Kidney (tissue), 13 donors: ENCODE measurements at regions not wholly inside any gene's neighbourhood (a gene's known extent, or its start where the extent isn't known, plus 50 kb on each side); places are given as distances from the start of the nearest gene placed in this dataset.
A peak's percentile ranks its signal among the peaks of the same experiment; 100 is the strongest.

Experiments
- DNase-seq, 5 donors: peaks; one replicate each; pipeline ENCODE4 v3.0.0-alpha.2; 2013 to 2020
- FAIRE-seq: peaks from 2 replicates; lab custom pipeline; 2012; peaks lifted over from hg19 to GRCh38; lab: Jason Lieb, UNC
- H3K27ac ChIP-seq, 2 donors: one replicate each; pipeline ENCODE4 v1.7.0; 2013; ENCODE audit warnings: low read depth in 2 of 2, low read length in 2 of 2, inconsistent platforms in 1 of 2
- H3K27me3 ChIP-seq: one replicate; pipeline ENCODE4 v1.7.1; 2013; ENCODE audit warnings: low read length, inconsistent platforms; ENCODE audit not compliant: control insufficient read depth, insufficient read depth
- H3K36me3 ChIP-seq, 3 donors: one replicate each; pipeline versions ENCODE4 v1.7.0 to v1.7.1; 2013; ENCODE audit warnings: low read length in 3 of 3, control low read depth in 1 of 3, inconsistent platforms in 1 of 3; ENCODE audit not compliant: insufficient read depth in 3 of 3, control insufficient read depth in 2 of 3
- H3K4me1 ChIP-seq, 3 donors: one replicate each; pipeline versions ENCODE4 v1.7.0 to v1.7.1; 2013; ENCODE audit warnings: low read length in 3 of 3, inconsistent platforms in 1 of 3, low read depth in 1 of 3; ENCODE audit not compliant: control insufficient read depth in 2 of 3, insufficient read depth in 2 of 3
- H3K4me3 ChIP-seq, 3 donors: one replicate each; pipeline versions ENCODE4 v1.7.0 to v1.8.1; 2013; ENCODE audit warnings: low read length in 3 of 3, control low read depth in 1 of 3, inconsistent platforms in 1 of 3
- H3K9ac ChIP-seq, 3 donors: one replicate each; pipeline versions ENCODE4 v1.7.0 to v1.7.1; 2013; ENCODE audit warnings: low read length in 3 of 3, control low read depth in 1 of 3, inconsistent platforms in 1 of 3
- H3K9me3 ChIP-seq, 3 donors: one replicate each; pipeline versions ENCODE4 v1.7.0 to v1.7.1; 2013; ENCODE audit warnings: low read length in 3 of 3, control low read depth in 1 of 3, inconsistent platforms in 1 of 3; ENCODE audit not compliant: control insufficient read depth in 2 of 3, insufficient read depth in 1 of 3
- intact Hi-C: fragments of 100-400 bp; cut with DNase I; formaldehyde crosslinking; loops from one replicate; pipeline ENCODE4 v1.11.1; 2022
- TF ChIP-seq, protein P1 (sequence below): IDR thresholded peaks from 3 replicates; pipeline ENCODE4 v1.5.1; 2012; ENCODE audit warnings: mild to moderate bottlenecking, moderate library complexity, borderline replicate concordance; ENCODE audit not compliant: insufficient read depth; ENCODE audit errors: extremely low read depth
- donor health status: control.
- donor health status: control.
- donor health status: control.
- donor health status: control.
- donor health status: control.
- donor health status: DM: yes; HTN: yes; CAD: no.
- donor health status: Normal renal cell carcinoma (clear cell type).

DNA sequence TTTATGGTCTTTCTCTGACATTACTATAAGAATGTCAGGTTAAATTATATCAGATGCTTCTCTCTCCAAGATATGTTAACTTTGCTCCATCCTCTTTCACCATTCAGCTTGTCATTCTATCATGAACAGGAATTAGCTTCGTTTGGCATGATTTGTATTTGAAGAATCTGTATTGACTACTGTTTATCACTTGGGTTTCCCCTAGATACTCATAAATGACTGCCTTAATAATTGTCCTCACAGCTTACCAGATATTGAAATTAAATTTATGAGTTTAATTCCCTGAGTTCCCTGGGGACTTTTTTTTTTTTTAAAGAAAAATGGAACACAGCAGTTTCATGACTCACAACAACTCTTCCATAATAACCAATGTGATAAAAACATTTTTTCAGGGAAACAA is 76.2 kb upstream of the EOLA2 start:
- H3K9me3 ChIP-seq: no peaks in the 10 kb centered on the region
- TF ChIP-seq, protein P1, sequence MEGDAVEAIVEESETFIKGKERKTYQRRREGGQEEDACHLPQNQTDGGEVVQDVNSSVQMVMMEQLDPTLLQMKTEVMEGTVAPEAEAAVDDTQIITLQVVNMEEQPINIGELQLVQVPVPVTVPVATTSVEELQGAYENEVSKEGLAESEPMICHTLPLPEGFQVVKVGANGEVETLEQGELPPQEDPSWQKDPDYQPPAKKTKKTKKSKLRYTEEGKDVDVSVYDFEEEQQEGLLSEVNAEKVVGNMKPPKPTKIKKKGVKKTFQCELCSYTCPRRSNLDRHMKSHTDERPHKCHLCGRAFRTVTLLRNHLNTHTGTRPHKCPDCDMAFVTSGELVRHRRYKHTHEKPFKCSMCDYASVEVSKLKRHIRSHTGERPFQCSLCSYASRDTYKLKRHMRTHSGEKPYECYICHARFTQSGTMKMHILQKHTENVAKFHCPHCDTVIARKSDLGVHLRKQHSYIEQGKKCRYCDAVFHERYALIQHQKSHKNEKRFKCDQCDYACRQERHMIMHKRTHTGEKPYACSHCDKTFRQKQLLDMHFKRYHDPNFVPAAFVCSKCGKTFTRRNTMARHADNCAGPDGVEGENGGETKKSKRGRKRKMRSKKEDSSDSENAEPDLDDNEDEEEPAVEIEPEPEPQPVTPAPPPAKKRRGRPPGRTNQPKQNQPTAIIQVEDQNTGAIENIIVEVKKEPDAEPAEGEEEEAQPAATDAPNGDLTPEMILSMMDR: no peak
- no peaks in the 10 kb centered on the region for H3K27me3 ChIP-seq
- intact Hi-C loops: no loop called here
- H3K27ac ChIP-seq: no peak overlapping the region
- H3K9ac ChIP-seq: no peak overlapping the region
- H3K4me1 ChIP-seq: no peaks in the 10 kb centered on the region
- no peak overlapping the region for H3K4me3 ChIP-seq
- H3K36me3 ChIP-seq: no peaks in the 10 kb centered on the region
- DNase-seq (no peak), FAIRE-seq (peak; percentile 86)

DNA sequence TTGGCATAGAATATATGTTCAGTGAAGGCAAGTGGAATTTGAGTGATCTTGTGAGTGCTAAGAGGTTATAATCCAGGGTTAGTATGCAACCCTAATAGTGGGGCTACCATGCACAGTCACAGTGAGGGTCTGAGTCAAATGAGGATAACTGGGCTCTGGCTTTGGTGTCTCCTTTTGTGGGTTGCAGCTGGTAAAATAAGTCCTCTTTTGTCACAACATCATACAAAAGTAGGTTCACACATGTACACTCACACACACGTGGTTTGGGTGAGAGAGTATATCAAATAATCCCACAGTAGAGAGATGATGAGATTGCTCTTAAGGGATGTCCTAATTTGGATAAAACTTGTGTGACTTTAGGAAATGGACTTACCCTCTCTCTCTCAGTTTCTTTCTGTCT is 79.6 kb upstream of the EOLA2 start:
- Histone ChIP-seq H3K27ac (no peak overlapping the region), H3K4me3 (no peak overlapping the region), H3K36me3 (no peaks in the 10 kb centered on the region), H3K9ac (no peak overlapping the region), H3K4me1 (no peaks in the 10 kb centered on the region), H3K27me3 (no peaks in the 10 kb centered on the region), H3K9me3 (no peaks in the 10 kb centered on the region)
- DNase-seq (no peak), FAIRE-seq (no peak)
- intact Hi-C loops: no loop called here
- TF ChIP-seq, protein P1: no peak

DNA sequence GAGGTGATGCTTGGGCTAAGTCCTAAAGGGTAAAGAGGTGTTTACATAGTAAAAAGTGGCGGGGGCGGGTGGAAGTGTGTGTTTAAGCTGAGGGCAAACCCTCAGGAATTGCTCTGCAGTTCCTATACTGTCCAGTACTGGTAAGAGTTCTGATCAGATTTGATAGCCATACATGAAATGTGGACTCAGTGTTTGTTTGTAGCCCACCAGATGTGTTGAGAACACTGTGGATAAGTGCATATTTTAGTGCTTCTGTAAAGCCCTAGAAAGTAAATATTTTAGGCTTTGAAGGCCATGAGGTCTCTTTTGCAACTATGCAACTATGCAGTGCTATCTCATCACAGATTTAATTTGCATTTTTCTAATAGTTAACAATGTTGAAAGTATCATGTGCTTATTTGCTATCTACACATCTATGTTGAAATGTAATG is 80.7 kb upstream of the EOLA2 start:
- Histone ChIP-seq H3K9me3 (no peaks in the 10 kb centered on the region), H3K36me3 (no peaks in the 10 kb centered on the region), H3K4me1 (no peaks in the 10 kb centered on the region), H3K27me3 (no peaks in the 10 kb centered on the region), H3K4me3 (no peak overlapping the region), H3K9ac (no peak overlapping the region), H3K27ac (no peak overlapping the region)
- TF ChIP-seq, protein P1: no peak
- intact Hi-C loops: no loop called here
- DNase-seq (no peak), FAIRE-seq (peak; percentile 62)

DNA sequence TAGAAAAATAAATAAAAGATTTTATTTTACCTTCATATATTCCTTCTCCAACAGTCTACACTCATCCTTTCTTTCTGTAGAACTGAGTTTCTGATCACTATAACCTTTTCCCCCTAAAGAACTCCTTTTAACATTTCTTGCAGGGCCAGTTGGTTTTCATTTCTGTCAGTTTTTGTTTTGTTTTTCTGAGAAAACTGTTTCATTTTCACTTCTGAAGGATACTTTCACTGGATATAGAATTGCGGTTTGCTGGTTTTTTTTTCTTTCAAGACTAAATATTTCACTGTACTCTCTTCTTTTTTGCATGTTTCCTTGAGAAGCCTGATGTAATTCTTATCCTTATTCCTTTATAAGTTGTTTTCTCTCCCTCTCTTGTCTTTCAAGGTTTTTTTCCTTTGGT is 90.4 kb upstream of the EOLA2 start:
- FAIRE-seq (peak; percentile 50), DNase-seq (no peak)
- H3K4me1 ChIP-seq: no peaks in the 10 kb centered on the region
- H3K36me3 ChIP-seq: no peaks in the 10 kb centered on the region
- H3K27ac ChIP-seq: no peak overlapping the region
- H3K9me3 ChIP-seq: no peaks in the 10 kb centered on the region
- H3K4me3 ChIP-seq: no peak overlapping the region
- H3K9ac ChIP-seq: no peak overlapping the region
- intact Hi-C loops: no loop called here
- H3K27me3 ChIP-seq: no peaks in the 10 kb centered on the region
- TF ChIP-seq, protein P1: no peak
